ENCODE measurements at regions not wholly inside any gene's neighbourhood (a gene's known extent, or its start where the extent isn't known, plus 50 kb on each side); places are given as distances from the start of the nearest gene placed in this dataset.

DNA sequence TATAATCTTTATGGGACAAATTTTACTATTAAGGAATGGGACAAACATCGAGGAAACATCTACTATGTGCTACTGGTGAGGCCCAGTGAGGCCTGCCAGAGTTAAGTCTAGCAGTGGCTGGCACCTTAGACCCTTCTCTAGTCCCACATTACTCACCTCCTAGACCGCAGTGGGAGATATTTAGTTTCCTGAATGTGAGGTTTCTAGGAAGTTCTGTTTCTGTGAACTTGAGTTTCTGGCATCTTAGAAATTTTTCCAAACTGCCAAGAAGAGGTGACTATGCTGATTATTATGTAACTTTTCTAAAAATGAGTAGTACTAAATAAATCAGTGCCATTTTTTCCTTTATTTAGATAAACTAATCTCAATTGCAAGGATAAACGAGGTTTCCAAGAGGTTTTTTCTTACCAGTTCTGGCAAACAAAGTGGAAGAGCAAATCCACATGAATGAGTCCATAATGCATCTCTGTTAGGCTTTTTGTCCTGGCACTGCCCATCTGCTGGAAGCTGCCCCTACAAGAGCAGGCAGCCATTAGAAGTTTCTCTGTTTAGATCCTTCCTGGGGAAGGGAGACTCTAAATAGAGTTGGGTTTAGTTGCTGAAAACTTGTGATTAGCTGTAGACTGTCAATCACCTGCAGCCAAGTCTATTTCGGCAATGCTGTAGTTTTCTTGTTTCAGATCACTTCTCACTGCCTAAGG is 348.7 kb downstream of the MAN2A1 start:
- Histone ChIP-seq H3K4me3 (ENCODE audit: low read depth, low read length) (no peak overlapping the region), H3K27ac (ENCODE audit: low read depth) (no peak overlapping the region), H3K36me3 (ENCODE audit: insufficient read depth) (no peaks in the 10 kb centered on the region), H3K4me1 (ENCODE audit: insufficient read depth) (no peaks in the 10 kb centered on the region)
- 65% methylated on average over 4 of the region's 4 CpGs for WGBS
- DNase-seq (ENCODE audit: extremely low spot score) = no peak

- Histone ChIP-seq H3K27ac (ENCODE audit: low read depth) (no peak overlapping the region), H3K4me3 (ENCODE audit: low read depth, low read length) (no peak overlapping the region), H3K36me3 (ENCODE audit: insufficient read depth) (no peaks in the 10 kb centered on the region), H3K4me1 (ENCODE audit: insufficient read depth) (no peaks in the 10 kb centered on the region)
- DNase-seq (ENCODE audit: extremely low spot score) = no peak
- 97% methylated on average over 2 of the region's 2 CpGs for WGBS
These were observed 350.5 kb downstream of the MAN2A1 start for GRCh38 chr5:110040178-110040577.

GRCh38 chr5:110043025-110043424 is 353.3 kb downstream of the MAN2A1 start:
- H3K4me1 ChIP-seq (ENCODE audit: insufficient read depth) = no peaks in the 10 kb centered on the region
- H3K27ac ChIP-seq (ENCODE audit: low read depth) = no peak overlapping the region
- no peaks in the 10 kb centered on the region for H3K36me3 ChIP-seq (ENCODE audit: insufficient read depth)
- 77% methylated on average over 2 of the region's 2 CpGs for WGBS
- DNase-seq (ENCODE audit: extremely low spot score) = no peak
- H3K4me3 ChIP-seq (ENCODE audit: low read depth, low read length) = no peak overlapping the region

GRCh38 chr5:110045158-110045557 is 355.4 kb downstream of the MAN2A1 start:
- H3K4me1 ChIP-seq (ENCODE audit: insufficient read depth) = no peaks in the 10 kb centered on the region
- 26% methylated on average over 1 of the region's 1 CpG for WGBS
- H3K4me3 ChIP-seq (ENCODE audit: low read depth, low read length) = no peak overlapping the region
- H3K27ac ChIP-seq (ENCODE audit: low read depth) = no peak overlapping the region
- no peak for DNase-seq (ENCODE audit: extremely low spot score)
- H3K36me3 ChIP-seq (ENCODE audit: insufficient read depth) = no peaks in the 10 kb centered on the region

DNA sequence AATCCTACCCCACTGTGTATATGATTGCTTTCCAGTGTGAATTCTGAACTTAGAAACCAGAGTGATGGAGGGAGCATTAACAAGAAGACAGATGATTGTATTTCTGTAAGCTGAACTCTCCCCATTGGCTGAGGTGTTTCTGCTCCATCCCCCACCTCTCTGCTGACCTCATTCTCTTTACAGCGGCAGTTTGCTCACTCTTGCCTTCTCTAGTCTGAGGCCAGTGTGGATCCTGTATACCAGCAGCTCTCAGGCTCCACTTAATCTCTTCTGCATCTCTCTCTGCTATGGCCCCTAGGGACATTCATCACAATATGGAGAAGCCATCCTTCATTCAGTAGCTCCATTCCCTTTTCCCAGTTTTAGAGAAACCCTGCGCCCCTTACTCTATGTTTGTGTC is 358.8 kb downstream of the MAN2A1 start:
- DNase-seq (ENCODE audit: extremely low spot score) = no peak
- Histone ChIP-seq H3K27ac (ENCODE audit: low read depth) (no peak overlapping the region), H3K4me3 (ENCODE audit: low read depth, low read length) (no peak overlapping the region), H3K4me1 (ENCODE audit: insufficient read depth) (no peaks in the 10 kb centered on the region), H3K36me3 (ENCODE audit: insufficient read depth) (no peaks in the 10 kb centered on the region)
- 62% methylated on average over 2 of the region's 2 CpGs for WGBS

DNA sequence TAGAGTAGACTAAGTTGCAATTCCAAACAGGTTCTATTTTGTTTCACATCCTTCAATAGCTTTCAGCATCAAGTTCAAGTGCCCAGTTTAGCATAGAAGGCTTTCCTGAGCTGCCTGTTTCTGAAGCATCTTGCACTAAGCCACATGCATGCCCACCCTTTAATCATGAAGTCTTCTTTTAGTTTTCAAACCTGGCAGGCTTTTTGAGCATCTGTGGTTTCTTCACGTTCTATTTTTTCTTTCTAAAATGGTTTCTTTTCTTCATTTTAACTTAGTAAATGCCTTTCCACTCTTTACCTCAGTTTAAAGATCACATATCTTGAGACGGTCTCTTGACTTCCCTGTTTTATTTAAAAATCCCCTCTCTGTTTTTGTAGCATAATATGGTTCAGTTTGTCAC is 360.1 kb downstream of the MAN2A1 start:
- 83% methylated on average over 2 of the region's 2 CpGs for WGBS
- DNase-seq (ENCODE audit: extremely low spot score) = no peak
- Histone ChIP-seq H3K4me1 (ENCODE audit: insufficient read depth) (no peaks in the 10 kb centered on the region), H3K27ac (ENCODE audit: low read depth) (no peak overlapping the region), H3K36me3 (ENCODE audit: insufficient read depth) (no peaks in the 10 kb centered on the region), H3K4me3 (ENCODE audit: low read depth, low read length) (no peak overlapping the region)

DNA sequence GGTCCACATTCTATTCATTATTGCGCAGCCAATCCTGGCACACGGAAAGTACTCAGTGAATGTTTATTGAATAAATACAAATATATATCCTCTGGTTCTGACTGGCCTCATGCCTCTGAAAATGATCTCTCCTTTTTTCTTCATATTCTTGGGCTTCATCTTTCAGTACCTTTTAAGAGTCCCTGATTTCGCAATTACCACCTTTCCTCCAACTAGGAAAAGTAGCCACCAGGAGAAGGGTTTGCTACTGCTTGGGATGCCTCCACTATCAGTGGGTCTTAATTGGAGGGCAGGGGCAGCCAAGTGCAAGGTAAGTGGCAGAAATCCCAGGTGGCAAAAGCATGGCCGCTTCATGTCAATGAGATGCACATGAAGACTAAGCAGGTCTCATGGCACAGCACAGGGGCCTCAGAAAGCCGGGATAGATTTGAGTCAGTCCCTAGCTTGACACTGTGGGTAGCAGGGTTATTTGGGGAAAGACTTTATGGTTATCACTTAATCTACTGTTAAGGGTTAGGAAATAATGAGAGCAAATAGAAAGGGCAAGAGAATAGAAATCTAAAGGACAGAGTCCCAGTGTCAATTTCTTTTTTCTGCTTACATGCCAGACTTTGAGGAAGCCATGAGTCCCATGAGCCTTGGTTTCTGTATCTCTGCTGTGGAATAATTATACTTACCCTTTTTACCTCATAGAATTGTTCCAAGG is 361.1 kb downstream of the MAN2A1 start:
- Histone ChIP-seq H3K4me3 (ENCODE audit: low read depth, low read length) (no peak overlapping the region), H3K27ac (ENCODE audit: low read depth) (no peak overlapping the region), H3K4me1 (ENCODE audit: insufficient read depth) (no peaks in the 10 kb centered on the region), H3K36me3 (ENCODE audit: insufficient read depth) (no peaks in the 10 kb centered on the region)
- WGBS = 94% methylated on average over 5 of the region's 5 CpGs
- no peak for DNase-seq (ENCODE audit: extremely low spot score)

DNA sequence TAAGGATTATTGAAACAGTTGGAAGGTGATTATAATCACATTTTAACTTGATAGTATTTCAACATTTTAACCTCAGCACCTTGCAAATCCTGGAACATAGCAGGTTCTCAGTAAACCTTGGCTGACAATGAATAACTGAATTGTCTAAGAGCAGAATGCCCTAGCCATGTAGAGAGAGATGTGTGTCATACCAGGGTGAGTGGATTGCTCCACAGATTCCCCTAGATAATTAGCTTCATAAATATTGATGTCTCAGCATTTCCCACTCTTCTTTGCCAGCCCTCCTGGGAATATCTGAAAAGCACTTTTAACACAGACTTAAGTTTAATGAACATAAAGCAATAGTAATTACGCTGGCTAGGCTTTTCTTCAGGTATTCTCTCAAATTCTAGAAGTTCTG is 363.5 kb downstream of the MAN2A1 start:
- no peak overlapping the region for H3K4me3 ChIP-seq (ENCODE audit: low read depth, low read length)
- no peaks in the 10 kb centered on the region for H3K4me1 ChIP-seq (ENCODE audit: insufficient read depth)
- WGBS = 96% methylated on average over 1 of the region's 1 CpG
- no peak overlapping the region for H3K27ac ChIP-seq (ENCODE audit: low read depth)
- no peaks in the 10 kb centered on the region for H3K36me3 ChIP-seq (ENCODE audit: insufficient read depth)
- no peak for DNase-seq (ENCODE audit: extremely low spot score)

DNA sequence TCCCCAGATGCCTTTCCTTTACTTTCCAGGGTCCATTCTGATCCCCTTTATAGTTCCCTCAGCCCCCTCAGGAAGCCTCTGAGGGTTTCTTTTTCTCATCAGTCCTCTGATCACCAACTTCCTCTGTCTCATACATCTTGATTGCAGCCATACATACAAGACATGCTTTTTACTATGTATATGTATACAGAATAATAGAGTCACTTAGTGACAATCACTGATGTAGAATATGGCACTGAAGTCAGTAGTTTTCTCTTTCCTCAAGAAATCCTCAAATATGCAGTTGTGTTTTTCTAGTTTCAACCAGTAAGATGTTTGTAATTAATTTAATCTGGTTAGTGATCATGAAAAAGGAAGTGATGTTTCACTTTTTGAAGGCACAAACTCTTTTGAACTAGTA is 364.1 kb downstream of the MAN2A1 start:
- H3K4me3 ChIP-seq (ENCODE audit: low read depth, low read length) = no peak overlapping the region
- no peaks in the 10 kb centered on the region for H3K4me1 ChIP-seq (ENCODE audit: insufficient read depth)
- no peak overlapping the region for H3K27ac ChIP-seq (ENCODE audit: low read depth)
- H3K36me3 ChIP-seq (ENCODE audit: insufficient read depth) = no peaks in the 10 kb centered on the region
- no peak for DNase-seq (ENCODE audit: extremely low spot score)

DNA sequence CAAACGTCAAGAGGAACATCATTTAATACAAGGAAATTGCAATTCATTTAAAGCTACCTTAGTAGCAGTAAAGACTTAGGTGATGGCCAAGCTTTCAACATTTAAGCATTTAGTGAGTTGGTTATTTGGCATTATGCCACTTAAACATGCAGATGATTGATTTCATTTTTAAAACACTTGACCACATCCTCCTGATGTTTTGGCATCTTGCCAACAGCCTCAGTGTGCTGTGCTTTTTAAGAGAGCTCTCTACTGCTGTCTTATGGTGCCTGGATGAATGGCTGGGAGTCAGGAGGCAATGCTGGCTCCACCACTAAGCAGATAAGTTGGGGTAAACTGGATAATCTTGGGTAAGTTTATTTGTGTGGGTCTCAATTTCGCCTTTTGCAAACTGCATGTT is 364.5 kb downstream of the MAN2A1 start:
- Histone ChIP-seq H3K27ac (ENCODE audit: low read depth) (no peak overlapping the region), H3K4me1 (ENCODE audit: insufficient read depth) (no peaks in the 10 kb centered on the region)
- 69% methylated on average over 2 of the region's 2 CpGs for WGBS

DNA sequence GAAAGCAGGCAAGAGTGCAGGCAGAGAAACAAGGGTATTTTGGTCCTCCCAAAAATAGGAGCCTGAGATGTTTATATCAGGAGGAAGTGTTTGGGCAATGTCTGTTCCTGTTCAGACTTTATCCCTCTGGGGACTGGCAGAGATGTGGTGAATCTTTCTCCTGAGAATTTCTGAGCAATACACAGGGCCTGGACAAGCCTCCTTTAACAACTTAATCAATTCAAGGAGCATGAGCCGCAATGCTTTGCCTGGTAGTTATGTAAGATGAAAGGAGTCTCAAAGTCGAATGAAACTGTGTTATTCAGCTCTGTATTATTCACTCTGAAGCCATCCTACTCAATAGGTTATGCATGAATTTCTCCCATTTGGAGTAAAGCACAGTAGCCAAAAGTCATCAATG is 365.6 kb downstream of the MAN2A1 start:
- Histone ChIP-seq H3K4me3 (ENCODE audit: low read depth, low read length) (no peak overlapping the region), H3K4me1 (ENCODE audit: insufficient read depth) (no peaks in the 10 kb centered on the region), H3K36me3 (ENCODE audit: insufficient read depth) (no peaks in the 10 kb centered on the region), H3K27ac (ENCODE audit: low read depth) (no peak overlapping the region)
- DNase-seq (ENCODE audit: extremely low spot score) = no peak
- WGBS = 78% methylated on average over 2 of the region's 2 CpGs

More for the DNA sequence above, 364.5 kb downstream of the MAN2A1 start:
- H3K36me3 ChIP-seq (ENCODE audit: insufficient read depth) = no peaks in the 10 kb centered on the region
- DNase-seq (ENCODE audit: extremely low spot score) = no peak
- H3K4me3 ChIP-seq (ENCODE audit: low read depth, low read length) = no peak overlapping the region

DNA sequence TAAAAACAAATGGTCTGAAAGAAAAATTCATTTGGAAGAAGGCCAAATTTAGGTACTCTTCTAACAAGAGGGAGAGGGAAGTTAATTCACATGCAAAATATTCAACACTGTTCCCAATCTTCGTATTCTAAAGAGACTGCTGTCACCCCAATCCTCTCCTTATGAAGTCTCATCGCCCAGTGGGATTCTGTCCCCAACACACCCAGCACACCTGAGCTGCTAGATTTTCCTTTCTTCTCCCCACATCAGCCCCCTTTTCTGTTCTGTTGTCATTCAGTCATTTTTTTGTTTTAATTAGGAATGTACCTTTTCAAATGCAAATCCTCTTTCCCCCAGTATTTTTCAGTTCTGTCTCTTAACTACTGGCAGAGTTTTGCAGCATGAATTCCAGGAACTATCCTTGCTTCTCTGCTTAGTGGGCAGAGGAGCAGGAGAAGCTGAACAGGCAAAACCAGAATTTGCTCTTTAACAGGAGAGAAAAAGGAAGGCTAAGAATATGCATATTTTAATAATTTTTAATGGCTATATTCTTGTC is 366.9 kb downstream of the MAN2A1 start:
- Histone ChIP-seq H3K4me1 (ENCODE audit: insufficient read depth) (no peaks in the 10 kb centered on the region), H3K27ac (ENCODE audit: low read depth) (no peak overlapping the region), H3K4me3 (ENCODE audit: low read depth, low read length) (no peak overlapping the region), H3K36me3 (ENCODE audit: insufficient read depth) (no peaks in the 10 kb centered on the region)
- no peak for DNase-seq (ENCODE audit: extremely low spot score)
- 90% methylated on average over 2 of the region's 2 CpGs for WGBS

GRCh38 chr5:110058175-110058574 is 368.4 kb downstream of the MAN2A1 start:
- DNase-seq (ENCODE audit: extremely low spot score) = no peak
- no peak overlapping the region for H3K4me3 ChIP-seq (ENCODE audit: low read depth, low read length)
- H3K4me1 ChIP-seq (ENCODE audit: insufficient read depth) = no peaks in the 10 kb centered on the region
- 77% methylated on average over 4 of the region's 4 CpGs for WGBS
- H3K36me3 ChIP-seq (ENCODE audit: insufficient read depth) = no peaks in the 10 kb centered on the region
- H3K27ac ChIP-seq (ENCODE audit: low read depth) = no peak overlapping the region

GRCh38 chr5:110062246-110062645 is 372.5 kb downstream of the MAN2A1 start:
- DNase-seq (ENCODE audit: extremely low spot score) = no peak
- 85% methylated on average over 1 of the region's 1 CpG for WGBS
- H3K27ac ChIP-seq (ENCODE audit: low read depth) = no peak overlapping the region
- H3K4me1 ChIP-seq (ENCODE audit: insufficient read depth) = no peaks in the 10 kb centered on the region
- H3K36me3 ChIP-seq (ENCODE audit: insufficient read depth) = no peaks in the 10 kb centered on the region
- no peak overlapping the region for H3K4me3 ChIP-seq (ENCODE audit: low read depth, low read length)

Data from urinary bladder (tissue), 3 donors.